Heart left ventricle (tissue), 16 donors: ENCODE measurements at regions not wholly inside any gene's neighbourhood (a gene's known extent, or its start where the extent isn't known, plus 50 kb on each side); places are given as distances from the start of the nearest gene placed in this dataset.
"Not testable (repeated sequence)": the region's sequence is repeated elsewhere in the genome, so short reads cannot be mapped to it uniquely, and the experiment has no call there.

ENCODE experiments used
- ATAC-seq, 4 donors: fragments of 200-7000 bp; cut with Tn5 transposase; one replicate each; pipeline ENCODE4 v1.9.1; 2020 to 2022; ENCODE audit warnings: moderate library complexity in 4 of 4, mild to moderate bottlenecking in 3 of 4, moderate number of reproducible peaks in 1 of 4
- DNase-seq, 5 donors: peaks; one replicate each; pipeline ENCODE4 v3.0.0-alpha.2; 2020
- H3K27ac ChIP-seq, 12 donors: fragments of 200-600 bp; sonication (generic) in 4 of 12; one replicate each; pipeline versions ENCODE4 v1.5.0 to v1.8.0; 2016 to 2022; ENCODE audit warnings: mild to moderate bottlenecking in 2 of 12
- H3K27me3 ChIP-seq, 9 donors: fragments of 200-600 bp; sonication (generic) in 2 of 9; one replicate each; pipeline versions ENCODE4 v1.5.1 to v1.8.0; 2016 to 2022; ENCODE audit warnings: mild to moderate bottlenecking in 3 of 9
- H3K36me3 ChIP-seq, 9 donors: fragments of 200-600 bp; sonication (generic) in 2 of 9; one replicate each; pipeline versions ENCODE4 v1.5.0 to v1.8.0; 2018 to 2022; ENCODE audit warnings: mild to moderate bottlenecking in 2 of 9
- H3K4me1 ChIP-seq, 12 donors: fragments of 200-600 bp; sonication (generic) in 4 of 12; one replicate each; pipeline versions ENCODE4 v1.5.0 to v1.8.0; 2016 to 2022; ENCODE audit warnings: mild to moderate bottlenecking in 3 of 12
- H3K4me3 ChIP-seq, 12 donors: fragments of 200-600 bp; sonication (generic) in 4 of 12; one replicate each; pipeline versions ENCODE4 v1.5.0 to v1.8.0; 2017 to 2022; ENCODE audit warnings: mild to moderate bottlenecking in 9 of 12, moderate library complexity in 4 of 12
- H3K9me3 ChIP-seq, 12 donors: fragments of 200-600 bp; sonication (generic) in 4 of 12; one replicate each; pipeline versions ENCODE4 v1.5.0 to v1.8.0; 2016 to 2022; ENCODE audit warnings: mild to moderate bottlenecking in 1 of 12
- POLR2A ChIP-seq, 2 donors: fragments of 450-650 bp; IDR thresholded peaks; one replicate each; pipeline ENCODE4 v1.6.1; 2017; ENCODE audit warnings: antibody characterized with exemption in 2 of 2, mild to moderate bottlenecking in 2 of 2, moderate library complexity in 2 of 2
- WGBS, 4 donors: extraction: QIAGEN DNeasy Blood & Tissue Kit in 2 of 4; methylation state at CpG; one replicate each; pipeline versions ENCODE4 v1.1.5 to v1.1.7; 2013 to 2018; 5-methylcytosine and 5-hydroxymethylcytosine counted together
- intact Hi-C, 10 donors: fragments of 100-400 bp; cut with DNase I; formaldehyde crosslinking; loops; one replicate each; pipeline versions ENCODE4 v1.11.1 to v1.14.2; 2022
- TF ChIP-seq, protein P1 (sequence below), 12 donors: fragments of 200-600 bp; sonication (generic) in 4 of 12; IDR thresholded peaks; one replicate each; pipeline versions ENCODE4 v1.5.0 to v1.8.0; 2018 to 2022; ENCODE audit warnings: antibody characterized with exemption in 12 of 12, mild to moderate bottlenecking in 5 of 12
- donor health status: ischemic (EF 13 %, LVEDD 7.1; RV severe dilation, severe dysfunction).
- donor health status: healthy with polysubstance abuse.
- donor health status: DM: no; HTN: yes; CAD: no.
- donor health status: DM: no; HTN: no; CAD: no.
- donor health status: ischemic (EF 25% LVEDD 6.9; RV normal size, moderate dysfunction).
- donor health status: ischemic (EF 25% LVEDD 5.7; RV mildly dilated, moderate dysfunction).
- donor health status: healthy.
- donor health status: DM: yes; HTN: yes; CAD: no.
- donor health status: ischemic (EF 35%, LVEDD 5.7; RV mildly dilated, moderate dysfunction).
- donor health status: nonischemic (EF 11% LVEDD 7.7; RV severe dilation, severe dysfunction).
- donor health status: DM: yes; HTN: yes; CAD: no.
- donor health status: PGD.
- donor health status: ischemic (EF 29% LVEDD 5.4; RV normal size, mild dysfunction).
- donor health status: nonischemic (EF 23%, LVEDD 6.1; RV moderate dilation, normal function).

DNA sequence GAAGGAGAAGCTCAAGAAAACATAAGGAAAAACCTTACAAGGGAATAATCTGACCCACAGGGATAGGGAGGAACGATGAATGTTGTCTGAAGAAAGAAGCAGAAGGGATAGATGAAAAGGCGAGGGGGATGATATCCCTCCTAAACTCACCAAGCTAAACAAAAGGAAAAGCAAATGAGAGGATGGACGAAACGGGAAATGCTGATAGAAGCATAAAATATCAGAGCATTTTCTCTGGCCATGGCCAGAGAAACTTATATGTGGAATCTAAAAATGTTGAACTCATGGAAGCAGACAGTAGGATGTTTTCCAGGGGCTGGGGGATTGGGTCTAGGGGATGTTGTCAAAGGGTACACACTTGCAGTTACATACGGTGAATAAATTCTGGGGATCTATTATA is 148.4 kb upstream of the FOXQ1 start:
- Histone ChIP-seq H3K4me3 (no peak overlapping the region), H3K36me3 (no peaks in the 10 kb centered on the region), H3K4me1 (no peaks in the 10 kb centered on the region), H3K27me3 (peaks cover 0 to 19% (median 0%) of the 10 kb centered on the region in 9 donors), H3K27ac (no peak overlapping the region), H3K9me3 (no peaks in the 10 kb centered on the region)
- whole genome bisulfite sequencing, 4 donors: 72 to 81% (median 74%) methylated on average over 5 of the region's 5 CpGs
- ATAC-seq: no peak
- no peak for DNase-seq
- intact Hi-C loops: no loop called here
- TF ChIP-seq, protein P1, sequence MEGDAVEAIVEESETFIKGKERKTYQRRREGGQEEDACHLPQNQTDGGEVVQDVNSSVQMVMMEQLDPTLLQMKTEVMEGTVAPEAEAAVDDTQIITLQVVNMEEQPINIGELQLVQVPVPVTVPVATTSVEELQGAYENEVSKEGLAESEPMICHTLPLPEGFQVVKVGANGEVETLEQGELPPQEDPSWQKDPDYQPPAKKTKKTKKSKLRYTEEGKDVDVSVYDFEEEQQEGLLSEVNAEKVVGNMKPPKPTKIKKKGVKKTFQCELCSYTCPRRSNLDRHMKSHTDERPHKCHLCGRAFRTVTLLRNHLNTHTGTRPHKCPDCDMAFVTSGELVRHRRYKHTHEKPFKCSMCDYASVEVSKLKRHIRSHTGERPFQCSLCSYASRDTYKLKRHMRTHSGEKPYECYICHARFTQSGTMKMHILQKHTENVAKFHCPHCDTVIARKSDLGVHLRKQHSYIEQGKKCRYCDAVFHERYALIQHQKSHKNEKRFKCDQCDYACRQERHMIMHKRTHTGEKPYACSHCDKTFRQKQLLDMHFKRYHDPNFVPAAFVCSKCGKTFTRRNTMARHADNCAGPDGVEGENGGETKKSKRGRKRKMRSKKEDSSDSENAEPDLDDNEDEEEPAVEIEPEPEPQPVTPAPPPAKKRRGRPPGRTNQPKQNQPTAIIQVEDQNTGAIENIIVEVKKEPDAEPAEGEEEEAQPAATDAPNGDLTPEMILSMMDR (IDR thresholded peaks at IDR 0.05): no peak
- TF ChIP-seq POLR2A (IDR thresholded peaks at IDR 0.05): no peak

DNA sequence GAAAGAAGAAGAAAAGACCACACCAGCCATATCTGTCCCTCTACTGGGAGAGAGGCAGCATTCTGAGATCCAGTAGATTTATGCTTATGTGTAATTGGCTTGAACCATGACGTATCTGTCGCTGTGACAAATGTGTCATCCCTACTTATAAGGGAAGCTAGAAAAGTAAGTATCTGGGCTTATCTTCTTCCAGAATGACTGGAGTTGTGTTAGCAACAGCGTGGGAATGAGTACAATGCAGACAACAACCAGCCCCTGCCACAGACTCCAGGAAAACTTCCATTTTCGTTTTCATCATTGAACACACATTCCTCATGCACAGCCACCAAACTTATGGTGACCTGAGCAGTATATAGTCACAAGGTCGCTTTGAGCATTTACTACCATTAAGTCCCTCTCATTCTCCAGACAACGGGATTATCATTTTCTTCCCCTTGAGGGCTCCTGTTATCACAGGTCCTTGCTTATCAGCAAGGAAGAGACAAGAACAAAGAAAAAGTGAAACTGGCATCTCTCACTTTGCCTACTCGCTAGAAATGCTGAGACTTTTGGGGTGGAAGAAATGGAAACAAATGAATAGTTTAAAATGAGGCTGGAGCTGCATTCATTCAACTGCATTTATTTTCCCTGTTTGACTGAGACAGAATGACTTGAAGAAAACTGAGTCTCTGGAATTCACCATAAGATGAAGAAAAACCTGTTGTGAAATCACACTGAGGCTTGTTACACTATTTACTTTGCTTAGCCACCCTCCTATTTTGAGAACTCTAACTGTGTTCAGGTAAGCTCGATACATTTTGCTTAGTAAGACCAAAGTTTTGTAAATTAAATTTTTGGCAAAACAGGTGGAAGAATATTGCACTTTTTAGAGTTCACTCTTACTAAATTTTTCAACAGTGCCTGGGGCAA is 149.3 kb upstream of the FOXQ1 start:
- WGBS, 4 donors: 45 to 49% (median 47%) methylated on average over 8 of the region's 8 CpGs
- Histone ChIP-seq H3K27me3 (peaks cover 0 to 19% (median 0%) of the 10 kb centered on the region in 9 donors), H3K9me3 (no peaks in the 10 kb centered on the region), H3K4me3 (peak overlapping the region in 2 of 12 donors; percentile 12), H3K4me1 (no peaks in the 10 kb centered on the region), H3K27ac (no peak overlapping the region), H3K36me3 (no peaks in the 10 kb centered on the region)
- no peak for TF ChIP-seq POLR2A (IDR thresholded peaks at IDR 0.05)
- ATAC-seq (no peak), DNase-seq (no peak)
- intact Hi-C loops: no loop called here

DNA sequence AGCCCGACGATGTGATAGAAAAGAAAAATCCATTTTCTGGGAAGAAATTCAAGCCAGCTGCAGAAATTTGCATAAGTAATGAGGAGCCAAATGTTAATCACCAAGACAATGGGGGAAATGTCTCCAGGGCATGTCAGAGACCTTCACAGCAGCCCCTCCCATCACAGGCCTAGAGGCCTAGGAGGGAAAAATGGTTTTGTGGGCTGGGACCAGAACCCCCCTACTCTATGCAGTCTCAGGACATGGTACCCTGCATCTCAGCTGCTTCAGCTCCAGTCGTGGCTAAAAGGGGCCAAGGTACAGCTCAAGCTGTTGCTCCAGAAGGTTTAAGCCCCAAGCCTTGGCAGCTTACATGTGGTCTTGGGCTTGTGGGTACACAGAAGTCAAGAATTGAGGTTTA is 155.5 kb upstream of the FOXQ1 start:
- H3K9me3 ChIP-seq, DNase-seq, H3K27ac ChIP-seq, intact Hi-C loops, H3K4me3 ChIP-seq, H3K4me1 ChIP-seq, ATAC-seq, H3K36me3 ChIP-seq: not testable (repeated sequence)
- H3K27me3 ChIP-seq: peaks cover 0 to 12% (median 0%) of the 10 kb centered on the region in 9 donors
- WGBS, 4 donors: 80 to 93% (median 86%) methylated on average over 3 of the region's 3 CpGs

DNA sequence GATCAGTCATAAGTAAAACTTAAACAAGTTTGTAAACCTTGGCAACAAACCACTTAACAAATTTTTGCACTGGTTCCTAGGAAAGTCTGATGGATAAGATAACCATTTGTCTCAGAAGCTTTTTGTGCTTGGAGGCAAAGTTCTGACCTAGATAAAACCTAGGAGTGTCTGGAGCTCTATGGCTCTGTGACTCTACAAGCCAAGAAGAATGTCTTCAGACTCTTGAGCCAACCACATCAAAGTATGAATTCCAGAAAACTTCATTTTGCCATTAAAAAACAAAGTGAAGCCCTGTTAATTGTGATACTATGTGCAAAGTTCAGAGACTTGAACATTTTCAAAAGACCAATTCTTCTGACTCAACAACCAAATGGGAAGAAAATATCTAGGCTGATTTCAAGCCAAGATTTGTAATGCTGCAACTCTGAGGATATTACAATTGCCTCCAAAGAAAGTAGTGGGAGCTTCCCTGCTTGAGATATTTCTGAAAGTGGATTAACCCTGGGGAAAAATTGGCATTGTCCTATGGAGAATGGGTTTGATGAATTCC is 158.1 kb upstream of the FOXQ1 start:
- TF ChIP-seq POLR2A (IDR thresholded peaks at IDR 0.05): no peak
- TF ChIP-seq, protein P1 (IDR thresholded peaks at IDR 0.05): no peak
- ATAC-seq: no peak
- Histone ChIP-seq H3K36me3 (no peaks in the 10 kb centered on the region), H3K27me3 (peaks cover 0 to 16% (median 0%) of the 10 kb centered on the region in 9 donors), H3K9me3 (no peaks in the 10 kb centered on the region), H3K4me1 (no peaks in the 10 kb centered on the region), H3K27ac (no peak overlapping the region), H3K4me3 (no peak overlapping the region)
- intact Hi-C loops: loop anchor here in 1 of 10 donors (2.0 kb wide), 1 partner anchor 21 kb away; no protein-coding TSS in a partner anchor
- DNase-seq: no peak

DNA sequence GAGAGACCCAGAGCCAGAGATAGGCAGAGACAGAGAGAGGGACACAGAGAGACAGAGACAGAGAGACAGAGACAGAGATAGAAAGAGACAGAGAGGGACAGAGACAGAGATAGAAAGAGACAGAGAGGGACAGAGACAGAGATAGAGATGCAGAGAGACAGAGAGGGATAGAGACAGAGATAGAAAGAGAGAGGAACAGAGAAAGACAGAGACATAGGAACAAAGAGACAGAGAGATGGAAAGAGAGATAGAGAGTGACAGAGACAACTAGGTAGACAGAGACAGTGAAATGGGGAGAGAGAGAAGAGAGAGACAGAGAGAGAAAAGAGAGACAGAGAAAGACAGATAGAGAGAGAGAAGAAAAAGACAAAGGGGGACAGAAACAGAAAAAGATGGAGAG is 165.4 kb upstream of the FOXQ1 start:
- no peak overlapping the region for H3K27ac ChIP-seq
- intact Hi-C loops: no loop called here
- DNase-seq (no peak), ATAC-seq (no peak)
- H3K27me3 ChIP-seq: peaks cover 0 to 40% (median 6%) of the 10 kb centered on the region in 9 donors
- H3K4me1 ChIP-seq: no peaks in the 10 kb centered on the region
- TF ChIP-seq, protein P1 (IDR thresholded peaks at IDR 0.05): no peak
- TF ChIP-seq POLR2A (IDR thresholded peaks at IDR 0.05): no peak
- no peaks in the 10 kb centered on the region for H3K9me3 ChIP-seq
- H3K36me3 ChIP-seq: no peaks in the 10 kb centered on the region
- no peak overlapping the region for H3K4me3 ChIP-seq
